ENCODE measurements at regions not wholly inside any gene's neighbourhood (a gene's known extent, or its start where the extent isn't known, plus 50 kb on each side); places are given as distances from the start of the nearest gene placed in this dataset.

DNA sequence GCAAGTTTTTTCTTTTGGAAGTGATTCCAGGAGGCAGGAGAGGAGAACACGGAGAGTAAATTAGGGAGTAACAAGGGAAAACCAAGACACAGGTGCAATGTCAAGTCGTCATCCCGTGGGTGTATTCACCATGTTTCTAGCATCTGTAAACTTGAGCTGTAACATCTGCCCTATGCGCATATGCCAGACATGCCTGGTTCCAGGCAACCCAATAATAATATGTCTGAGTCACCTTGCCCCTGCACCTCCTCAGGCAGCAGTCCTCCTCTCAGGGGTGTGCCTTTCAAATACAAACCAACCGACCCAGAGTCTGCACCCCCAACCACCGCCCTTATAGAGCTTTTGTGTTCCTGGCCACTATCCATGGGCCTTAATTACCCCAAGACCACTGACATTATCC lies 107.0 kb upstream of the PDE1C start:
- intact Hi-C loops (cut with micrococcal nuclease): no loop called here
- no peaks in the 10 kb centered on the region for H3K79me2 ChIP-seq (ENCODE audit: insufficient read depth, low read length)
- no peaks in the 10 kb centered on the region for H4K20me1 ChIP-seq (ENCODE audit: insufficient read depth)
- H3K4me1 ChIP-seq (ENCODE audit: control insufficient read depth in 1 of 2, insufficient read depth in 2 of 2, low read length in 2 of 2): no peaks in the 10 kb centered on the region
- H3K27me3 ChIP-seq (ENCODE audit: insufficient read depth, low read length): peaks cover 20% of the 10 kb centered on the region; the same call in 1 of the 2 replicates
- POLR2A ChIA-PET: no interaction called here
- H3K9ac ChIP-seq (ENCODE audit: low read length): no peak overlapping the region
- no peak for ATAC-seq
- TF ChIP-seq, protein P1, sequence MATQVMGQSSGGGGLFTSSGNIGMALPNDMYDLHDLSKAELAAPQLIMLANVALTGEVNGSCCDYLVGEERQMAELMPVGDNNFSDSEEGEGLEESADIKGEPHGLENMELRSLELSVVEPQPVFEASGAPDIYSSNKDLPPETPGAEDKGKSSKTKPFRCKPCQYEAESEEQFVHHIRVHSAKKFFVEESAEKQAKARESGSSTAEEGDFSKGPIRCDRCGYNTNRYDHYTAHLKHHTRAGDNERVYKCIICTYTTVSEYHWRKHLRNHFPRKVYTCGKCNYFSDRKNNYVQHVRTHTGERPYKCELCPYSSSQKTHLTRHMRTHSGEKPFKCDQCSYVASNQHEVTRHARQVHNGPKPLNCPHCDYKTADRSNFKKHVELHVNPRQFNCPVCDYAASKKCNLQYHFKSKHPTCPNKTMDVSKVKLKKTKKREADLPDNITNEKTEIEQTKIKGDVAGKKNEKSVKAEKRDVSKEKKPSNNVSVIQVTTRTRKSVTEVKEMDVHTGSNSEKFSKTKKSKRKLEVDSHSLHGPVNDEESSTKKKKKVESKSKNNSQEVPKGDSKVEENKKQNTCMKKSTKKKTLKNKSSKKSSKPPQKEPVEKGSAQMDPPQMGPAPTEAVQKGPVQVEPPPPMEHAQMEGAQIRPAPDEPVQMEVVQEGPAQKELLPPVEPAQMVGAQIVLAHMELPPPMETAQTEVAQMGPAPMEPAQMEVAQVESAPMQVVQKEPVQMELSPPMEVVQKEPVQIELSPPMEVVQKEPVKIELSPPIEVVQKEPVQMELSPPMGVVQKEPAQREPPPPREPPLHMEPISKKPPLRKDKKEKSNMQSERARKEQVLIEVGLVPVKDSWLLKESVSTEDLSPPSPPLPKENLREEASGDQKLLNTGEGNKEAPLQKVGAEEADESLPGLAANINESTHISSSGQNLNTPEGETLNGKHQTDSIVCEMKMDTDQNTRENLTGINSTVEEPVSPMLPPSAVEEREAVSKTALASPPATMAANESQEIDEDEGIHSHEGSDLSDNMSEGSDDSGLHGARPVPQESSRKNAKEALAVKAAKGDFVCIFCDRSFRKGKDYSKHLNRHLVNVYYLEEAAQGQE (IDR thresholded peaks at IDR 0.05; ENCODE audit: low read depth): no peak
- TF ChIP-seq YY1 (IDR thresholded peaks at IDR 0.05; ENCODE audit: extremely low read depth, insufficient replicate concordance, low read depth, low read length) (no peak), CBX3 (IDR thresholded peaks at IDR 0.05; ENCODE audit: low read depth) (no peak), EZH2 (IDR thresholded peaks at IDR 0.05) (no peak), TCF7L2 (IDR thresholded peaks at IDR 0.05; ENCODE audit: borderline replicate concordance, extremely low read depth, insufficient read depth, insufficient read length) (no peak), SRF (IDR thresholded peaks at IDR 0.05; ENCODE audit: low read depth) (no peak), EZH2phosphoT487 (IDR thresholded peaks at IDR 0.05; ENCODE audit: borderline replicate concordance) (no peak), SIN3A (IDR thresholded peaks at IDR 0.05; ENCODE audit: low read depth) (no peak), FOSL1 (IDR thresholded peaks at IDR 0.05; ENCODE audit: low read depth) (no peak), ELF1 (IDR thresholded peaks at IDR 0.05; ENCODE audit: borderline replicate concordance, low read depth) (no peak), POLR2A (IDR thresholded peaks at IDR 0.05; ENCODE audit: borderline replicate concordance, extremely low read depth, insufficient read depth, insufficient read length) (no peak), CEBPB (IDR thresholded peaks at IDR 0.05; ENCODE audit: low read depth) (no peak), EGR1 (IDR thresholded peaks at IDR 0.05; ENCODE audit: low read depth) (no peak), POLR2AphosphoS5 (IDR thresholded peaks at IDR 0.05; ENCODE audit: low read depth, low read length) (no peak)
- TF ChIP-seq, protein P2, sequence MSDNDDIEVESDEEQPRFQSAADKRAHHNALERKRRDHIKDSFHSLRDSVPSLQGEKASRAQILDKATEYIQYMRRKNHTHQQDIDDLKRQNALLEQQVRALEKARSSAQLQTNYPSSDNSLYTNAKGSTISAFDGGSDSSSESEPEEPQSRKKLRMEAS (IDR thresholded peaks at IDR 0.05): no peak
- TF ChIP-seq, protein P3, sequence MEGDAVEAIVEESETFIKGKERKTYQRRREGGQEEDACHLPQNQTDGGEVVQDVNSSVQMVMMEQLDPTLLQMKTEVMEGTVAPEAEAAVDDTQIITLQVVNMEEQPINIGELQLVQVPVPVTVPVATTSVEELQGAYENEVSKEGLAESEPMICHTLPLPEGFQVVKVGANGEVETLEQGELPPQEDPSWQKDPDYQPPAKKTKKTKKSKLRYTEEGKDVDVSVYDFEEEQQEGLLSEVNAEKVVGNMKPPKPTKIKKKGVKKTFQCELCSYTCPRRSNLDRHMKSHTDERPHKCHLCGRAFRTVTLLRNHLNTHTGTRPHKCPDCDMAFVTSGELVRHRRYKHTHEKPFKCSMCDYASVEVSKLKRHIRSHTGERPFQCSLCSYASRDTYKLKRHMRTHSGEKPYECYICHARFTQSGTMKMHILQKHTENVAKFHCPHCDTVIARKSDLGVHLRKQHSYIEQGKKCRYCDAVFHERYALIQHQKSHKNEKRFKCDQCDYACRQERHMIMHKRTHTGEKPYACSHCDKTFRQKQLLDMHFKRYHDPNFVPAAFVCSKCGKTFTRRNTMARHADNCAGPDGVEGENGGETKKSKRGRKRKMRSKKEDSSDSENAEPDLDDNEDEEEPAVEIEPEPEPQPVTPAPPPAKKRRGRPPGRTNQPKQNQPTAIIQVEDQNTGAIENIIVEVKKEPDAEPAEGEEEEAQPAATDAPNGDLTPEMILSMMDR (IDR thresholded peaks at IDR 0.05 in 2 of 3, conservative IDR thresholded peaks at IDR 0.05 in 1 of 3; ENCODE audit: borderline replicate concordance in 1 of 3, insufficient read depth in 1 of 3, low read depth in 2 of 3, low read length in 2 of 3): no peak
- no TSS peak for BruUV-seq (replicated peaks)
- H2AFZ ChIP-seq (ENCODE audit: low read depth, low read length, poor library complexity, severe bottlenecking): no peak overlapping the region
- H3K9me2 ChIP-seq (ENCODE audit: insufficient read depth): no peaks in the 10 kb centered on the region
- no peak overlapping the region for H3K27ac ChIP-seq (ENCODE audit: low read depth, low read length)
- CTCF ChIA-PET: no interaction called here
- DNase-seq (ENCODE audit: low read depth, low spot score): no peak
- RAD21 ChIA-PET (ENCODE audit: low non-redundant PET in 1 of 2, low total read pairs in 2 of 2, uncharacterized antibody in 2 of 2, unreplicated experiment in 2 of 2): no interaction called here
- no peaks in the 10 kb centered on the region for H3K9me3 ChIP-seq (ENCODE audit: control insufficient read depth in 1 of 2, insufficient read depth in 1 of 2, low read depth in 1 of 2, low read length in 2 of 2)
- no peak overlapping the region for H3K4me2 ChIP-seq (ENCODE audit: low read length)
- H3K4me3 ChIP-seq (replicated peaks in 1 of 2; ENCODE audit: low read depth in 1 of 2, low read length in 2 of 2): no peak overlapping the region
- H3K36me3 ChIP-seq (ENCODE audit: control insufficient read depth in 1 of 2, insufficient read depth in 2 of 2, low read length in 2 of 2): no peaks in the 10 kb centered on the region

Data from HCT116 (cell line).